ENCODE measurements at regions not wholly inside any gene's neighbourhood (a gene's known extent, or its start where the extent isn't known, plus 50 kb on each side); places are given as distances from the start of the nearest gene placed in this dataset.

DNA sequence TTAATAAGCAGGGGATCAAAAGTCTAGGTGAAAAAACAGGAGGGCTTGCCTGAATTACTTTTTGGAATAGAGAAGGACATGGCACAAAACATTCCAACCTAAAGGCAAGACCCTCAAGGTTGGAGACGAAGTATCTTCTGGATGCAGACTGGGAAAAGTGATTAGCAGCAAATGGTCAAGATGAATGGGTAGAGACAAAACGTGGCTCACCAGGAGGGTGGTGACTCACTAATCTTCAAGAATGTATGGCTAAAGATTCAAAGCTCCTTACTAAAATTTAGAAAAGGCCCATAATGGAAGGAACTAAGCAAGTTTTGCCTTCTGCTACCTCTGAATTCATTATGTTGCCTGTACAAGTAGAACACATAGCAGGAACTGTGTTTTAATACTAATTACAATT lies 469.5 kb upstream of the RBFOX1 start:
- TF ChIP-seq, protein P1, sequence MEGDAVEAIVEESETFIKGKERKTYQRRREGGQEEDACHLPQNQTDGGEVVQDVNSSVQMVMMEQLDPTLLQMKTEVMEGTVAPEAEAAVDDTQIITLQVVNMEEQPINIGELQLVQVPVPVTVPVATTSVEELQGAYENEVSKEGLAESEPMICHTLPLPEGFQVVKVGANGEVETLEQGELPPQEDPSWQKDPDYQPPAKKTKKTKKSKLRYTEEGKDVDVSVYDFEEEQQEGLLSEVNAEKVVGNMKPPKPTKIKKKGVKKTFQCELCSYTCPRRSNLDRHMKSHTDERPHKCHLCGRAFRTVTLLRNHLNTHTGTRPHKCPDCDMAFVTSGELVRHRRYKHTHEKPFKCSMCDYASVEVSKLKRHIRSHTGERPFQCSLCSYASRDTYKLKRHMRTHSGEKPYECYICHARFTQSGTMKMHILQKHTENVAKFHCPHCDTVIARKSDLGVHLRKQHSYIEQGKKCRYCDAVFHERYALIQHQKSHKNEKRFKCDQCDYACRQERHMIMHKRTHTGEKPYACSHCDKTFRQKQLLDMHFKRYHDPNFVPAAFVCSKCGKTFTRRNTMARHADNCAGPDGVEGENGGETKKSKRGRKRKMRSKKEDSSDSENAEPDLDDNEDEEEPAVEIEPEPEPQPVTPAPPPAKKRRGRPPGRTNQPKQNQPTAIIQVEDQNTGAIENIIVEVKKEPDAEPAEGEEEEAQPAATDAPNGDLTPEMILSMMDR (IDR thresholded peaks at IDR 0.05): no peak
- TF ChIP-seq POLR2A (IDR thresholded peaks at IDR 0.05): no peak
- Histone ChIP-seq H3K9me3 (no peaks in the 10 kb centered on the region), H3K36me3 (no peaks in the 10 kb centered on the region), H3K27ac (no peak overlapping the region), H3K27me3 (no peaks in the 10 kb centered on the region), H3K4me3 (no peak overlapping the region), H3K4me1 (no peaks in the 10 kb centered on the region)
- DNase-seq: no peak
- intact Hi-C loops (cut with DNase I; ENCODE audit: low total_unique reads): no loop called here

DNA sequence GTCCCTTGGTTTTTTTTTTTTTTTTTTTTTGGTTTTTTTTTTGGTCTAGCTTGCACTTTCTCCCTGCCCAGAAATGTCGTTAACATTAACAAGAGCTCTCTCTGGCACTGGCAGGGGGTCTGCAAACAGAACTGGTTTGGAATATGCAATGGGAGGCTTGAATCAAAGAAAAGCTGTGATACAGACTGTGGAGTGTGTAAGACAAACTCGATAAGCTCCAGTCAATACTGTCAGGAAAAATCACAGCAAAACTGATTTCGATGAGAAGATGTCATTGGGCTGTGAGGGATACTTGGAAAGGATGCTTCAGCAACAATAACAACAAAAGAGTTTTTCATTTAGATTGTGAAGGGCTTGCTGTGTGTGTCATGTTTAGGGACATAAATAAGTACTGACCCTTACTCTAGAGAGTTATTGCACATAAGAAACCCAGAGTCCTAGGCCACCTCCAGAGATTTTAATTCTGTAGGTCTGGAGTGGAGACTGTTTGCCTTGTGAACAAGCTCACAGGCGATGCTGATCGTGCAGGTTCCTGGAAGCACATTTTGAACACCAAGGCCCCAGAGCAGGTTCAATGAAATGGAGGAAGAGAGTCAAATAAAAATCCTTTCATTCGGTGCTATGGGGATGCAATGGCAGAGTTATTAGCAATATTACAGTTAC lies 470.7 kb upstream of the RBFOX1 start:
- intact Hi-C loops (cut with DNase I; ENCODE audit: low total_unique reads): no loop called here

DNA sequence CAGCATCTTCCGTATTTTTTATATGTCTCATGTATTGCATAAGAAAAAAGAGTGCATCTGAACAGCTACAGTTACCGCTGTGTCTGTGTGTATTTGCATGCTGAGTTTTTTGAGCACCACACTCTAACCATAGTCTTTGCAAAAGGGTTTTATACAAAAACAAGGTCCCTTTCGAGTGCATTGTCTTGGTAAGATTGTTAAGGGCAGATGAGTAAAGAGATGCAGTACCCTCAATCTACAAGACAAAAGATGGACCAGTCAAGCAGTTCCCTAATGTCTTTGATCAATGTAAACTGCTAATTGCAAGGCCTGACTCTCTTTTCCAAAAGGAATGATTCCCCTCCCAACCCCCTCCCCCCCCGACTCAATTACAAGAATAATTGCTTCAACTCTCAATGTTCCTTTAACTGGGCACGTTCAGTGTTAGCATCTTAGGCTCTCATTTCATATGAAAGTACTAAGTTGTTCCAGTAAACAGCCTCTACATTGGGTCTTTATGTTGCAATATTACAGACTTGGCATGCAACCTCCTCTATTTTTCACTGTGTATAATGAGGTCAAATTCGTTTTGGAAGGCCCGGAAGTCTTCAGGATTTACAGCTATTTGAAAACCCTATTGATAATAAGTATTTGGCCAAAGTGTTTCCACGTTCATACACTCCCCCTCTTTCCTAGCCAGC lies 471.4 kb upstream of the RBFOX1 start:
- intact Hi-C loops (cut with DNase I; ENCODE audit: low total_unique reads): no loop called here
- H3K4me3 ChIP-seq: no peak overlapping the region
- TF ChIP-seq, protein P1 (IDR thresholded peaks at IDR 0.05): no peak
- no peak for TF ChIP-seq POLR2A (IDR thresholded peaks at IDR 0.05)

More for the DNA sequence above, 470.7 kb upstream of the RBFOX1 start:
- H3K27ac ChIP-seq: no peak overlapping the region
- H3K9me3 ChIP-seq: no peaks in the 10 kb centered on the region
- no peak for DNase-seq
- H3K27me3 ChIP-seq: no peaks in the 10 kb centered on the region
- H3K4me3 ChIP-seq: no peak overlapping the region
- H3K36me3 ChIP-seq: no peaks in the 10 kb centered on the region
- TF ChIP-seq, protein P1 (IDR thresholded peaks at IDR 0.05): no peak
- TF ChIP-seq POLR2A (IDR thresholded peaks at IDR 0.05): no peak
- no peaks in the 10 kb centered on the region for H3K4me1 ChIP-seq

DNA sequence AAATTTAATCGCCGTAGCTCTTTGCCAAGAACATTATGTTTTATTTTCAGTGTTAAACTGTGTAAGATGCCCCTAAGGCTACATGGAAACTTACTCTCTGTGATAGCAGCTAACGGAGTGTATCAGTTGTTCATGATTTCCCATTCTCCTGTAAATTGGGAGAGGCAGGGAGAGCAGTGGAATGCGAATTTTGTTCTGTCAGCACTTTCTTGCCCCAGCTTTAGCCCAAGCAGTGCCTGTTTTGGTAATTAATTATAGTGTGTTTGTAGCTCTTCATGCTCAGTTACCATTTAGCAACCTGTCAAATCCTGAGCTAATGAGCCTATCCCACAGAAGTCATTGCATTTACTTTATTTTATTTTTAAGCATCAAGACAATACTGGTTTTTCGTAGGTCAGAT lies 475.1 kb upstream of the RBFOX1 start:
- H3K36me3 ChIP-seq: no peaks in the 10 kb centered on the region
- H3K4me3 ChIP-seq: no peak overlapping the region
- DNase-seq: no peak
- no peaks in the 10 kb centered on the region for H3K27me3 ChIP-seq
- H3K27ac ChIP-seq: no peak overlapping the region
- intact Hi-C loops (cut with DNase I; ENCODE audit: low total_unique reads): no loop called here
- no peaks in the 10 kb centered on the region for H3K4me1 ChIP-seq
- H3K9me3 ChIP-seq: no peaks in the 10 kb centered on the region
- TF ChIP-seq, protein P1 (IDR thresholded peaks at IDR 0.05): no peak
- TF ChIP-seq POLR2A (IDR thresholded peaks at IDR 0.05): no peak

More for the DNA sequence above, 471.4 kb upstream of the RBFOX1 start:
- no peak overlapping the region for H3K27ac ChIP-seq
- no peaks in the 10 kb centered on the region for H3K36me3 ChIP-seq
- no peak for DNase-seq
- H3K27me3 ChIP-seq: no peaks in the 10 kb centered on the region
- no peaks in the 10 kb centered on the region for H3K9me3 ChIP-seq
- H3K4me1 ChIP-seq: no peaks in the 10 kb centered on the region

DNA sequence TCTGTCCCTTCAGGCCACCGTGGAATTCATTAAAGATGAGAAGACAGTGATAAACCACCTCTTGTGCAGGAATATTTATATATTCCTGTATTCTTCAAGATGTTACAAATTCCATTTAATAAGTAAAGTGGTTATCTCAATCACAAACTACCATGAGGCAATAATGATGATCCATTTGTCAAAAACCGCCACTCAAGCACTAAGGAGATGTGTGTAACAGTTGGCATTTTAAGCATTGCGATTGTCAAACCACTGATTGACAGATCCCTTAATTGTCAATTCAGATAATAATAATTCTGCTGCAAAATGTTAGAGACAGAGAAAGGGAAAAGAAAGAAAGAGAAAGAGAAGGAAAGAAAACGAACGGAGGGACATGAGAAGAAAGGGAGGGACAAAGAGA lies 476.1 kb upstream of the RBFOX1 start:
- DNase-seq: no peak
- Histone ChIP-seq H3K36me3 (no peaks in the 10 kb centered on the region), H3K4me1 (no peaks in the 10 kb centered on the region), H3K4me3 (no peak overlapping the region), H3K9me3 (no peaks in the 10 kb centered on the region), H3K27me3 (no peaks in the 10 kb centered on the region), H3K27ac (no peak overlapping the region)
- TF ChIP-seq POLR2A (IDR thresholded peaks at IDR 0.05): no peak
- TF ChIP-seq, protein P1 (IDR thresholded peaks at IDR 0.05): no peak
- intact Hi-C loops (cut with DNase I; ENCODE audit: low total_unique reads): no loop called here

Data from uterus (tissue), 3 donors.